Uterus (tissue), 2 donors: ENCODE measurements at regions not wholly inside any gene's neighbourhood (a gene's known extent, or its start where the extent isn't known, plus 50 kb on each side); places are given as distances from the start of the nearest gene placed in this dataset.

ENCODE experiments used
- CTCF ChIP-seq, 4 experiments: fragments of 200-600 bp in 2 of 4; fragments of 450-650 bp in 2 of 4; sonication (generic) in 2 of 4; IDR thresholded peaks; one replicate each; pipeline ENCODE4 v1.5.1; 2016 to 2019; ENCODE audit warnings: antibody characterized with exemption in 4 of 4, mild to moderate bottlenecking in 2 of 4, moderate library complexity in 1 of 4
- POLR2A ChIP-seq, 2 donors: fragments of 450-650 bp; IDR thresholded peaks; one replicate each; pipeline ENCODE4 v1.6.1; 2016; ENCODE audit warnings: antibody characterized with exemption in 2 of 2, mild to moderate bottlenecking in 1 of 2, moderate library complexity in 1 of 2

GRCh38 chr7:12056977-12057376, 154.1 kb upstream of the TMEM106B start:
- TF ChIP-seq POLR2A (IDR thresholded peaks at IDR 0.05) (no peak), CTCF (IDR thresholded peaks at IDR 0.05) (no peak)
